ENCODE measurements at regions not wholly inside any gene's neighbourhood (a gene's known extent, or its start where the extent isn't known, plus 50 kb on each side); places are given as distances from the start of the nearest gene placed in this dataset.

DNA sequence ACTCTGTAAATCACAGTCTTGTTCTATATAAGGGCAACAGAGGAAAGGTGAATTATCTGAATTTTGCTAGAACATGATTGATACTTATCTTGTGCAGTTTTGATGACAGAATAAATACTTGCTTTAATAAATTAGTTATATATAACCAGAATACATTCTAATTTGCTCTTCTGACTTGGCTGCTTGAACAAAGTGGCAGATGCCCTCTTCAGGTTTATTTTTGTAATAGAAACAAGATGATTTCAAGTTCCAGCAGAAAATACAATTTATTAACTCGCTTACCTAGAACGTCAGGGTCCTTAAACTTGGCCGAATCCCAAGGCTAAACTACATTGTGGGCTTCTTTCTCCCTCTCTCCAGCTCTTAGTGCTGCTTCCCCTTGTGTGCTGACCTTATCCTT lies 57.6 kb upstream of the SSTR1 start:
- peak; percentile 29; the same call in 1 of the 2 replicates for TF ChIP-seq CTCF (conservative IDR thresholded peaks at IDR 0.05; ENCODE audit: low read depth, low read length)
- TF ChIP-seq EZH2 (IDR thresholded peaks at IDR 0.05; ENCODE audit: borderline replicate concordance, low read depth, low read length, poor library complexity, severe bottlenecking): no peak
